ENCODE measurements at regions not wholly inside any gene's neighbourhood (a gene's known extent, or its start where the extent isn't known, plus 50 kb on each side); places are given as distances from the start of the nearest gene placed in this dataset.

GRCh38 chr1:199338760-199339159 lies 688.8 kb upstream of the NR5A2 start:
- Histone ChIP-seq H3K27me3 (no peaks in the 10 kb centered on the region), H3K36me3 (no peaks in the 10 kb centered on the region), H3K4me1 (no peaks in the 10 kb centered on the region), H3K27ac (no peak overlapping the region), H3K9me3 (no peaks in the 10 kb centered on the region), H3K4me3 (no peak overlapping the region)
- DNase-seq (ENCODE audit: extremely low spot score in 2 of 2) = no peak
- intact Hi-C loops (cut with DNase I) = no loop called here
- TF ChIP-seq, protein P1, sequence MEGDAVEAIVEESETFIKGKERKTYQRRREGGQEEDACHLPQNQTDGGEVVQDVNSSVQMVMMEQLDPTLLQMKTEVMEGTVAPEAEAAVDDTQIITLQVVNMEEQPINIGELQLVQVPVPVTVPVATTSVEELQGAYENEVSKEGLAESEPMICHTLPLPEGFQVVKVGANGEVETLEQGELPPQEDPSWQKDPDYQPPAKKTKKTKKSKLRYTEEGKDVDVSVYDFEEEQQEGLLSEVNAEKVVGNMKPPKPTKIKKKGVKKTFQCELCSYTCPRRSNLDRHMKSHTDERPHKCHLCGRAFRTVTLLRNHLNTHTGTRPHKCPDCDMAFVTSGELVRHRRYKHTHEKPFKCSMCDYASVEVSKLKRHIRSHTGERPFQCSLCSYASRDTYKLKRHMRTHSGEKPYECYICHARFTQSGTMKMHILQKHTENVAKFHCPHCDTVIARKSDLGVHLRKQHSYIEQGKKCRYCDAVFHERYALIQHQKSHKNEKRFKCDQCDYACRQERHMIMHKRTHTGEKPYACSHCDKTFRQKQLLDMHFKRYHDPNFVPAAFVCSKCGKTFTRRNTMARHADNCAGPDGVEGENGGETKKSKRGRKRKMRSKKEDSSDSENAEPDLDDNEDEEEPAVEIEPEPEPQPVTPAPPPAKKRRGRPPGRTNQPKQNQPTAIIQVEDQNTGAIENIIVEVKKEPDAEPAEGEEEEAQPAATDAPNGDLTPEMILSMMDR (IDR thresholded peaks at IDR 0.05) = no peak
- TF ChIP-seq POLR2A (IDR thresholded peaks at IDR 0.05) (no peak), POLR2AphosphoS5 (IDR thresholded peaks at IDR 0.05; ENCODE audit: insufficient read depth in 1 of 2, low read depth in 1 of 2) (no peak)

DNA sequence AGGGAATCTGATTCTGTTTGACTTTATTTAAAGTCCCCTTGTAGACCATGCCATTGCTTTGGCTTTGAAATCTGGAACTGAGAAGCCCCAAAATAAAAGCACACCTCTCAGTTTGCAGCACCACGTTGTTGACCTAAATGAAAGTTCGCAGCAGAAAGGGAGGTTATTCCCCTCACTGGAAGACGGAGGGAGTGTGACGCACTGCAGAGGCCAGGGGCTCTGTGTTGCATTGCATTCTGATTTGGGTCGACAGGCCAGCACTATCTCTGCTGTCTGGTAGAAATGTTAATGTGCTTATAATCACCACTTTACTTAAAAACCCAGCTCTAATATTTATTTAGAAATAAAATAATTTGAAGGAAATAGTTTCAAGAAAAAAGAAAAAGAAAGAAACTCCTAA lies 675.2 kb upstream of the NR5A2 start:
- TF ChIP-seq POLR2AphosphoS5 (IDR thresholded peaks at IDR 0.05; ENCODE audit: insufficient read depth in 1 of 2, low read depth in 1 of 2) (no peak), POLR2A (IDR thresholded peaks at IDR 0.05) (no peak)
- TF ChIP-seq, protein P1 (IDR thresholded peaks at IDR 0.05) = no peak
- H3K4me1 ChIP-seq = no peaks in the 10 kb centered on the region
- H3K36me3 ChIP-seq = no peaks in the 10 kb centered on the region
- no peaks in the 10 kb centered on the region for H3K9me3 ChIP-seq
- no peak overlapping the region for H3K4me3 ChIP-seq
- H3K27ac ChIP-seq = no peak overlapping the region
- no peaks in the 10 kb centered on the region for H3K27me3 ChIP-seq
- no peak for DNase-seq (ENCODE audit: extremely low spot score in 2 of 2)
- intact Hi-C loops (cut with DNase I) = no loop called here

DNA sequence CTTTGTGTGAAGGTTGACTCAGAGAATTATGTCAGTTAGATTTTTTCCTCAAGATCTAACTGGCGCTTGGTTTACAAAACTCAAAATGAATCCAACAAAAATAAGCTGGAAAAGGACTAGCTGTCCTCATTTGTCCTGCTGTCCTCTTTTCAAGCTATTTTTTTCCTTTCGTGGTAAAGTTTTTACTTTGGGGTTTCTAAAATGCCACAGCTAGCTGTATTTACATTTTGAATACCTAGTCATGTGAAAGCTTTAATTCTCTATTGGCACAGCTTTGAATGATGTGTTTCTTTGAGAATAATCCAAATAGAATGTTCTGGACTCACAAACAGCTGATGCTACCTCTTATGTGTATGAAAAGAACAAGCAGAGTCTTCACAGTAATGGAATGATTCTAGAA lies 673.6 kb upstream of the NR5A2 start:
- Histone ChIP-seq H3K9me3 (no peaks in the 10 kb centered on the region), H3K4me3 (no peak overlapping the region), H3K27ac (no peak overlapping the region), H3K4me1 (no peaks in the 10 kb centered on the region), H3K27me3 (no peaks in the 10 kb centered on the region), H3K36me3 (no peaks in the 10 kb centered on the region)
- DNase-seq (ENCODE audit: extremely low spot score in 2 of 2) = no peak
- intact Hi-C loops (cut with DNase I) = no loop called here
- TF ChIP-seq, protein P1 (IDR thresholded peaks at IDR 0.05) = no peak
- TF ChIP-seq POLR2AphosphoS5 (IDR thresholded peaks at IDR 0.05; ENCODE audit: insufficient read depth in 1 of 2, low read depth in 1 of 2) (no peak), POLR2A (IDR thresholded peaks at IDR 0.05) (no peak)

DNA sequence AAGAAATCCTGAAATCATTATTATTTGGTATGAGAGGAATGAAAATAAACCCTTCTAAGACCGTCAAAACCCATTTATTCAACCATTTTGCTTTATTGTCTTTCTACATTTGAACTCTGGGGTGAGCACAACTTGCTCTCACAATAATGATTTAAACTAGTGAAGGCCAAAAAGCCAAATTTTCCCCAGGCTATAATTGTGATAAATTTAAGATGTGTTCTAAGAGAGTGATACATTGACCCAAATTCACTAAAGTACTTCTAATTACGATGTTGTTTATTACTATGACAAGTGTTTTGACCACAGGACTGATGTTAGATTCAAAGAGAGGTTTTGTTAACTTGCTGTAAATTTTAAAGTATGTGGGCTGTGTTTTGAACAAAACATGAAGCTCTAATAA lies 670.9 kb upstream of the NR5A2 start:
- Histone ChIP-seq H3K4me3 (no peak overlapping the region), H3K4me1 (no peaks in the 10 kb centered on the region), H3K27me3 (no peaks in the 10 kb centered on the region), H3K27ac (no peak overlapping the region), H3K9me3 (no peaks in the 10 kb centered on the region), H3K36me3 (no peaks in the 10 kb centered on the region)
- DNase-seq (ENCODE audit: extremely low spot score in 2 of 2) = no peak
- intact Hi-C loops (cut with DNase I) = no loop called here
- TF ChIP-seq, protein P1 (IDR thresholded peaks at IDR 0.05) = no peak
- TF ChIP-seq POLR2A (IDR thresholded peaks at IDR 0.05) (no peak), POLR2AphosphoS5 (IDR thresholded peaks at IDR 0.05; ENCODE audit: insufficient read depth in 1 of 2, low read depth in 1 of 2) (no peak)

GRCh38 chr1:199357599-199357998 lies 669.9 kb upstream of the NR5A2 start:
- Histone ChIP-seq H3K9me3 (no peaks in the 10 kb centered on the region), H3K27me3 (no peaks in the 10 kb centered on the region), H3K27ac (no peak overlapping the region), H3K4me3 (no peak overlapping the region), H3K36me3 (no peaks in the 10 kb centered on the region), H3K4me1 (no peaks in the 10 kb centered on the region)
- intact Hi-C loops (cut with DNase I) = no loop called here
- no peak for TF ChIP-seq POLR2A (IDR thresholded peaks at IDR 0.05)
- DNase-seq (ENCODE audit: extremely low spot score in 2 of 2) = no peak

GRCh38 chr1:199362996-199363395 lies 664.5 kb upstream of the NR5A2 start:
- Histone ChIP-seq H3K27ac (no peak overlapping the region), H3K27me3 (no peaks in the 10 kb centered on the region), H3K4me1 (no peaks in the 10 kb centered on the region), H3K9me3 (no peaks in the 10 kb centered on the region), H3K4me3 (no peak overlapping the region), H3K36me3 (no peaks in the 10 kb centered on the region)
- DNase-seq (ENCODE audit: extremely low spot score in 2 of 2) = no peak
- intact Hi-C loops (cut with DNase I) = no loop called here
- TF ChIP-seq POLR2AphosphoS5 (IDR thresholded peaks at IDR 0.05; ENCODE audit: insufficient read depth in 1 of 2, low read depth in 1 of 2) (no peak), POLR2A (IDR thresholded peaks at IDR 0.05) (no peak)
- TF ChIP-seq, protein P1 (IDR thresholded peaks at IDR 0.05) = no peak

Measured in vagina (tissue), 2 donors.